ENCODE measurements at regions not wholly inside any gene's neighbourhood (a gene's known extent, or its start where the extent isn't known, plus 50 kb on each side); places are given as distances from the start of the nearest gene placed in this dataset.
"Not testable (repeated sequence)": the region's sequence is repeated elsewhere in the genome, so short reads cannot be mapped to it uniquely, and the experiment has no call there.

- DNase-seq: no peak
These were observed 115.7 kb upstream of the CACNA2D1 start for GRCh38 chr7:82559193-82559805.

- DNase-seq: no peak
These were observed 106.2 kb upstream of the CACNA2D1 start for GRCh38 chr7:82549616-82550285.

GRCh38 chr7:82548141-82548688 lies 104.6 kb upstream of the CACNA2D1 start:
- DNase-seq: no peak

- DNase-seq: no peak
These were observed 99.1 kb upstream of the CACNA2D1 start for GRCh38 chr7:82542665-82543064.

GRCh38 chr7:82539969-82540368 lies 96.4 kb upstream of the CACNA2D1 start:
- no peak for DNase-seq

GRCh38 chr7:82534684-82535083 lies 91.1 kb upstream of the CACNA2D1 start:
- no peak for DNase-seq

GRCh38 chr7:82530361-82530760 lies 86.8 kb upstream of the CACNA2D1 start:
- DNase-seq: no peak

GRCh38 chr7:82528577-82529310 lies 85.2 kb upstream of the CACNA2D1 start:
- no peak for DNase-seq

- DNase-seq: no peak
These were observed 84.3 kb upstream of the CACNA2D1 start for GRCh38 chr7:82527851-82528250.

GRCh38 chr7:82521906-82522445 lies 78.4 kb upstream of the CACNA2D1 start:
- DNase-seq: no peak

GRCh38 chr7:82517050-82517449 lies 73.5 kb upstream of the CACNA2D1 start:
- no peak for DNase-seq

- DNase-seq: no peak
These were observed 68.0 kb upstream of the CACNA2D1 start for GRCh38 chr7:82511542-82511941.

GRCh38 chr7:82507976-82508677 lies 64.5 kb upstream of the CACNA2D1 start:
- DNase-seq: no peak

- DNase-seq: no peak
These were observed 63.9 kb upstream of the CACNA2D1 start for GRCh38 chr7:82507365-82507975.

GRCh38 chr7:82506702-82507101 lies 63.1 kb upstream of the CACNA2D1 start:
- DNase-seq: no peak

- no peak for DNase-seq
These were observed 62.6 kb upstream of the CACNA2D1 start for GRCh38 chr7:82506208-82506607.

- DNase-seq: no peak
These were observed 57.8 kb upstream of the CACNA2D1 start for GRCh38 chr7:82501346-82501745.

- DNase-seq: not testable (repeated sequence)
These were observed 56.0 kb upstream of the CACNA2D1 start for GRCh38 chr7:82499546-82499945.

GRCh38 chr7:82494420-82494819 lies 50.8 kb upstream of the CACNA2D1 start:
- no peak for DNase-seq

All from 8988T (cell line).